Testis (tissue), 2 donors: ENCODE measurements at regions not wholly inside any gene's neighbourhood (a gene's known extent, or its start where the extent isn't known, plus 50 kb on each side); places are given as distances from the start of the nearest gene placed in this dataset.
"Not testable (repeated sequence)": the region's sequence is repeated elsewhere in the genome, so short reads cannot be mapped to it uniquely, and the experiment has no call there.

ENCODE experiments used
- POLR2A ChIP-seq: fragments of 450-650 bp; IDR thresholded peaks from one replicate; pipeline ENCODE4 v1.6.1; 2017; ENCODE audit warnings: antibody characterized with exemption, mild to moderate bottlenecking, moderate library complexity
- TF ChIP-seq, protein P1 (sequence below), 3 experiments: fragments of 450-650 bp in 2 of 3; fragments of 200-600 bp in 1 of 3; sonication (generic) in 1 of 3; IDR thresholded peaks; one replicate each; pipeline ENCODE4 v1.5.1; 2016 to 2019; ENCODE audit warnings: antibody characterized with exemption in 3 of 3, mild to moderate bottlenecking in 2 of 3, moderate library complexity in 1 of 3

DNA sequence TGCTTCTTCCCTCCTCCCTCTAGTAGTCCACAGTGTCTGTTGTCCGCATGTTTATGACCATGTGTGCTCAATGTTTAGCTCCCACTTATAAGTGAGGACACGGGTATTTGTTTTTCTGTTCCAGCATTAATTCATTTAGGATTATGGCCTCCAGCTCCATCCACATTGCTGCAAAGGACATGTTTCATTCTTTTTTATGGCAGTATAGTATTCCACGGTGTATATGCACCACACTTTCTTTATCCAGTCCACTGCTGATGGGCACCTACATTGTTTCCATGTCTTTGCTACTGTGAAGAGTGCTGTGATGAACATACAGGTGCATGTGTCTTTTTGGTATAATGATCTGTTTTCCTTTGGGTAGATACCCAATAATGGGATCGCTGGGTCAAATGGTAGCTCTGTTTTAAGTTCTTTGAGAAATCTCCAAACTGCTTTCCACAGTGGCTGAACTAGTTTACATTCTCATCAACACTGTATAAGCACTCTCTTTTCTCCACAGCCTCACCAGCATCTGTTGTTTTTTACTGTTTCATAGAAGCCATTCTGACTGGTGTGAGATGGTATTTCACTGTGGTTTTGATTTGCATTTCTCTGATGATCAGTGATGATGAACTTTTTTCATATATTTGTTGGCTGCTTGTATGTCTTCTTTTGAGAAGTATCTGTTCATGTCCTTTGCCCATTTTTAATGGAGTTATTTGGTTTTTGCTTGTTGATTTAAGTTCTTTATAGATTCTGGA, 63.0 kb upstream of the SLC22A16 start:
- TF ChIP-seq, protein P1, sequence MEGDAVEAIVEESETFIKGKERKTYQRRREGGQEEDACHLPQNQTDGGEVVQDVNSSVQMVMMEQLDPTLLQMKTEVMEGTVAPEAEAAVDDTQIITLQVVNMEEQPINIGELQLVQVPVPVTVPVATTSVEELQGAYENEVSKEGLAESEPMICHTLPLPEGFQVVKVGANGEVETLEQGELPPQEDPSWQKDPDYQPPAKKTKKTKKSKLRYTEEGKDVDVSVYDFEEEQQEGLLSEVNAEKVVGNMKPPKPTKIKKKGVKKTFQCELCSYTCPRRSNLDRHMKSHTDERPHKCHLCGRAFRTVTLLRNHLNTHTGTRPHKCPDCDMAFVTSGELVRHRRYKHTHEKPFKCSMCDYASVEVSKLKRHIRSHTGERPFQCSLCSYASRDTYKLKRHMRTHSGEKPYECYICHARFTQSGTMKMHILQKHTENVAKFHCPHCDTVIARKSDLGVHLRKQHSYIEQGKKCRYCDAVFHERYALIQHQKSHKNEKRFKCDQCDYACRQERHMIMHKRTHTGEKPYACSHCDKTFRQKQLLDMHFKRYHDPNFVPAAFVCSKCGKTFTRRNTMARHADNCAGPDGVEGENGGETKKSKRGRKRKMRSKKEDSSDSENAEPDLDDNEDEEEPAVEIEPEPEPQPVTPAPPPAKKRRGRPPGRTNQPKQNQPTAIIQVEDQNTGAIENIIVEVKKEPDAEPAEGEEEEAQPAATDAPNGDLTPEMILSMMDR (IDR thresholded peaks at IDR 0.05) = not testable (repeated sequence)
- not testable (repeated sequence) for TF ChIP-seq POLR2A
